ENCODE measurements at regions not wholly inside any gene's neighbourhood (a gene's known extent, or its start where the extent isn't known, plus 50 kb on each side); places are given as distances from the start of the nearest gene placed in this dataset.

GRCh38 chr4:32435308-32435707, 1715.1 kb downstream of the PCDH7 start:
- Histone ChIP-seq H3K4me3 (ENCODE audit: low read length) (no peak overlapping the region), H3K36me3 (ENCODE audit: insufficient read depth, low read length) (no peaks in the 10 kb centered on the region), H3K27me3 (ENCODE audit: control insufficient read depth, insufficient read depth, low read length) (no peaks in the 10 kb centered on the region)

GRCh38 chr4:32436816-32437215, 1716.6 kb downstream of the PCDH7 start:
- peaks cover 3% of the 10 kb centered on the region for H3K9me3 ChIP-seq (replicated peaks; ENCODE audit: low read length)
- H3K36me3 ChIP-seq (ENCODE audit: insufficient read depth, low read length), result no peaks in the 10 kb centered on the region
- no peak overlapping the region for H3K4me2 ChIP-seq (ENCODE audit: low read length)
- no peak overlapping the region for H3K4me3 ChIP-seq (ENCODE audit: low read length)
- no peak overlapping the region for H3K9ac ChIP-seq (ENCODE audit: low read depth, low read length)
- H3K4me1 ChIP-seq (ENCODE audit: control insufficient read depth, insufficient read depth, low read length), result no peaks in the 10 kb centered on the region
- no peaks in the 10 kb centered on the region for H3K27me3 ChIP-seq (ENCODE audit: control insufficient read depth, insufficient read depth, low read length)

More at GRCh38 chr4:32435308-32435707, 1715.1 kb downstream of the PCDH7 start:
- Histone ChIP-seq H3K9me3 (replicated peaks; ENCODE audit: low read length) (peaks cover 3% of the 10 kb centered on the region), H3K4me1 (ENCODE audit: control insufficient read depth, insufficient read depth, low read length) (no peaks in the 10 kb centered on the region), H3K4me2 (ENCODE audit: low read length) (no peak overlapping the region), H3K9ac (ENCODE audit: low read depth, low read length) (no peak overlapping the region)

GRCh38 chr4:32440391-32440790, 1720.2 kb downstream of the PCDH7 start:
- Histone ChIP-seq H3K4me2 (ENCODE audit: low read length) (no peak overlapping the region), H3K4me1 (ENCODE audit: control insufficient read depth, insufficient read depth, low read length) (no peaks in the 10 kb centered on the region), H3K9me3 (replicated peaks; ENCODE audit: low read length) (no peaks in the 10 kb centered on the region), H3K9ac (ENCODE audit: low read depth, low read length) (no peak overlapping the region), H3K36me3 (ENCODE audit: insufficient read depth, low read length) (no peaks in the 10 kb centered on the region), H3K4me3 (ENCODE audit: low read length) (no peak overlapping the region), H3K27me3 (ENCODE audit: control insufficient read depth, insufficient read depth, low read length) (no peaks in the 10 kb centered on the region)

- no peak overlapping the region for H3K4me2 ChIP-seq (ENCODE audit: low read length)
- no peaks in the 10 kb centered on the region for H3K27me3 ChIP-seq (ENCODE audit: control insufficient read depth, insufficient read depth, low read length)
- H3K4me1 ChIP-seq (ENCODE audit: control insufficient read depth, insufficient read depth, low read length), result no peaks in the 10 kb centered on the region
- no peak overlapping the region for H3K9ac ChIP-seq (ENCODE audit: low read depth, low read length)
- no peak overlapping the region for H3K4me3 ChIP-seq (ENCODE audit: low read length)
- no peaks in the 10 kb centered on the region for H3K36me3 ChIP-seq (ENCODE audit: insufficient read depth, low read length)
- peaks cover 2% of the 10 kb centered on the region for H3K9me3 ChIP-seq (replicated peaks; ENCODE audit: low read length)
Observed at GRCh38 chr4:32454482-32454881, 1734.3 kb downstream of the PCDH7 start.

GRCh38 chr4:32455231-32455630, 1735.1 kb downstream of the PCDH7 start:
- Histone ChIP-seq H3K4me2 (ENCODE audit: low read length) (no peak overlapping the region), H3K36me3 (ENCODE audit: insufficient read depth, low read length) (no peaks in the 10 kb centered on the region), H3K4me1 (ENCODE audit: control insufficient read depth, insufficient read depth, low read length) (no peaks in the 10 kb centered on the region), H3K9me3 (replicated peaks; ENCODE audit: low read length) (peaks cover 2% of the 10 kb centered on the region), H3K4me3 (ENCODE audit: low read length) (no peak overlapping the region), H3K9ac (ENCODE audit: low read depth, low read length) (no peak overlapping the region), H3K27me3 (ENCODE audit: control insufficient read depth, insufficient read depth, low read length) (no peaks in the 10 kb centered on the region)

GRCh38 chr4:32460972-32461371, 1740.8 kb downstream of the PCDH7 start:
- Histone ChIP-seq H3K36me3 (ENCODE audit: insufficient read depth, low read length) (no peaks in the 10 kb centered on the region), H3K9ac (ENCODE audit: low read depth, low read length) (no peak overlapping the region), H3K4me3 (ENCODE audit: low read length) (no peak overlapping the region), H3K27me3 (ENCODE audit: control insufficient read depth, insufficient read depth, low read length) (no peaks in the 10 kb centered on the region), H3K4me1 (ENCODE audit: control insufficient read depth, insufficient read depth, low read length) (no peaks in the 10 kb centered on the region), H3K4me2 (ENCODE audit: low read length) (no peak overlapping the region), H3K9me3 (replicated peaks; ENCODE audit: low read length) (peaks cover 2% of the 10 kb centered on the region)

- no peaks in the 10 kb centered on the region for H3K36me3 ChIP-seq (ENCODE audit: insufficient read depth, low read length)
- H3K9me3 ChIP-seq (replicated peaks; ENCODE audit: low read length), result no peaks in the 10 kb centered on the region
- H3K27me3 ChIP-seq (ENCODE audit: control insufficient read depth, insufficient read depth, low read length), result no peaks in the 10 kb centered on the region
- H3K4me1 ChIP-seq (ENCODE audit: control insufficient read depth, insufficient read depth, low read length), result no peaks in the 10 kb centered on the region
- H3K9ac ChIP-seq (ENCODE audit: low read depth, low read length), result no peak overlapping the region
- H3K4me3 ChIP-seq (ENCODE audit: low read length), result no peak overlapping the region
- no peak overlapping the region for H3K4me2 ChIP-seq (ENCODE audit: low read length)
Observed at GRCh38 chr4:32462944-32463343, 1742.8 kb downstream of the PCDH7 start.

- Histone ChIP-seq H3K4me3 (ENCODE audit: low read length) (no peak overlapping the region), H3K4me1 (ENCODE audit: control insufficient read depth, insufficient read depth, low read length) (no peaks in the 10 kb centered on the region), H3K4me2 (ENCODE audit: low read length) (no peak overlapping the region), H3K9me3 (replicated peaks; ENCODE audit: low read length) (no peaks in the 10 kb centered on the region), H3K9ac (ENCODE audit: low read depth, low read length) (no peak overlapping the region), H3K36me3 (ENCODE audit: insufficient read depth, low read length) (no peaks in the 10 kb centered on the region), H3K27me3 (ENCODE audit: control insufficient read depth, insufficient read depth, low read length) (no peaks in the 10 kb centered on the region)
Observed at GRCh38 chr4:32470087-32470585, 1750.0 kb downstream of the PCDH7 start.

- Histone ChIP-seq H3K9ac (ENCODE audit: low read depth, low read length) (no peak overlapping the region), H3K9me3 (replicated peaks; ENCODE audit: low read length) (no peaks in the 10 kb centered on the region), H3K4me2 (ENCODE audit: low read length) (no peak overlapping the region), H3K36me3 (ENCODE audit: insufficient read depth, low read length) (no peaks in the 10 kb centered on the region), H3K27me3 (ENCODE audit: control insufficient read depth, insufficient read depth, low read length) (no peaks in the 10 kb centered on the region), H3K4me1 (ENCODE audit: control insufficient read depth, insufficient read depth, low read length) (no peaks in the 10 kb centered on the region), H3K4me3 (ENCODE audit: low read length) (no peak overlapping the region)
Observed at GRCh38 chr4:32472918-32473317, 1752.7 kb downstream of the PCDH7 start.

GRCh38 chr4:32475710-32476109, 1755.5 kb downstream of the PCDH7 start:
- H3K9me3 ChIP-seq (replicated peaks; ENCODE audit: low read length), result no peaks in the 10 kb centered on the region
- H3K36me3 ChIP-seq (ENCODE audit: insufficient read depth, low read length), result no peaks in the 10 kb centered on the region
- H3K27me3 ChIP-seq (ENCODE audit: control insufficient read depth, insufficient read depth, low read length), result no peaks in the 10 kb centered on the region
- H3K4me1 ChIP-seq (ENCODE audit: control insufficient read depth, insufficient read depth, low read length), result no peaks in the 10 kb centered on the region
- no peak overlapping the region for H3K4me3 ChIP-seq (ENCODE audit: low read length)
- no peak overlapping the region for H3K9ac ChIP-seq (ENCODE audit: low read depth, low read length)
- no peak overlapping the region for H3K4me2 ChIP-seq (ENCODE audit: low read length)

GRCh38 chr4:32477518-32477917, 1757.3 kb downstream of the PCDH7 start:
- Histone ChIP-seq H3K27me3 (ENCODE audit: control insufficient read depth, insufficient read depth, low read length) (no peaks in the 10 kb centered on the region), H3K4me1 (ENCODE audit: control insufficient read depth, insufficient read depth, low read length) (no peaks in the 10 kb centered on the region), H3K9ac (ENCODE audit: low read depth, low read length) (no peak overlapping the region), H3K36me3 (ENCODE audit: insufficient read depth, low read length) (no peaks in the 10 kb centered on the region), H3K4me3 (ENCODE audit: low read length) (no peak overlapping the region), H3K9me3 (replicated peaks; ENCODE audit: low read length) (no peaks in the 10 kb centered on the region), H3K4me2 (ENCODE audit: low read length) (no peak overlapping the region)

GRCh38 chr4:32485956-32486355, 1765.8 kb downstream of the PCDH7 start:
- Histone ChIP-seq H3K4me1 (ENCODE audit: control insufficient read depth, insufficient read depth, low read length) (no peaks in the 10 kb centered on the region), H3K4me2 (ENCODE audit: low read length) (no peak overlapping the region), H3K9ac (ENCODE audit: low read depth, low read length) (no peak overlapping the region), H3K27me3 (ENCODE audit: control insufficient read depth, insufficient read depth, low read length) (no peaks in the 10 kb centered on the region), H3K36me3 (ENCODE audit: insufficient read depth, low read length) (no peaks in the 10 kb centered on the region), H3K9me3 (replicated peaks; ENCODE audit: low read length) (no peaks in the 10 kb centered on the region), H3K4me3 (ENCODE audit: low read length) (no peak overlapping the region)
